Gastrocnemius medialis (tissue), 4 donors: ENCODE measurements at regions not wholly inside any gene's neighbourhood (a gene's known extent, or its start where the extent isn't known, plus 50 kb on each side); places are given as distances from the start of the nearest gene placed in this dataset.

Source experiments
- ATAC-seq, 2 donors: fragments of 150-250 bp; one replicate each; pipeline ENCODE4 v1.9.1; 2016
- DNase-seq, 2 donors: peaks; one replicate each; pipeline ENCODE4 v3.0.0-alpha.2; 2019
- H3K27ac ChIP-seq, 4 donors: fragments of 200-600 bp; sonication (generic); 1 replicate in 1 of 4; 2 replicates in 3 of 4; pipeline ENCODE4 v1.5.1; 2016 to 2018; ENCODE audit warnings: mild to moderate bottlenecking in 2 of 4, moderate library complexity in 1 of 4
- H3K27me3 ChIP-seq, 3 donors: fragments of 200-600 bp; sonication (generic) in 2 of 3; 1 replicate in 1 of 3; 2 replicates in 2 of 3; pipeline versions ENCODE4 v1.5.1 to v1.6.0; 2016 to 2019; ENCODE audit warnings: mild to moderate bottlenecking in 1 of 3, moderate library complexity in 1 of 3
- H3K36me3 ChIP-seq, 2 donors: fragments of 200-600 bp; sonication (generic) in 1 of 2; one replicate each; pipeline ENCODE4 v1.5.1; 2017 to 2018
- H3K4me1 ChIP-seq, 2 donors: fragments of 200-600 bp; sonication (generic) in 1 of 2; one replicate each; pipeline ENCODE4 v1.5.1; 2016 to 2017; ENCODE audit warnings: mild to moderate bottlenecking in 2 of 2
- H3K4me3 ChIP-seq, 4 donors: fragments of 200-600 bp; sonication (generic) in 3 of 4; 1 replicate in 1 of 4; 2 replicates in 3 of 4; pipeline ENCODE4 v1.5.1; 2016 to 2019; ENCODE audit warnings: mild to moderate bottlenecking in 2 of 4
- H3K9me3 ChIP-seq, 3 donors: fragments of 200-600 bp; sonication (generic) in 2 of 3; 1 replicate in 1 of 3; 2 replicates in 2 of 3; pipeline ENCODE4 v1.5.1; 2016 to 2019
- POLR2A ChIP-seq, 2 donors: fragments of 450-650 bp; IDR thresholded peaks; one replicate each; pipeline ENCODE4 v1.6.1; 2017; ENCODE audit warnings: antibody characterized with exemption in 2 of 2, mild to moderate bottlenecking in 2 of 2, moderate library complexity in 2 of 2
- in situ Hi-C, 4 donors: fragments of 200-750 bp; cut with MboI; loops; one replicate each; pipeline versions ENCODE4 v1.15.0 to v1.8.0; 2017; ENCODE audit warnings: low sequenced_read_pairs in 4 of 4
- intact Hi-C: fragments of 100-400 bp; cut with DNase I; formaldehyde crosslinking; loops from one replicate; pipeline ENCODE4 v1.15.1; 2023; ENCODE audit warnings: low total_unique reads
- TF ChIP-seq, protein P1 (sequence below), 5 experiments: fragments of 450-650 bp in 3 of 5; fragments of 200-600 bp in 2 of 5; sonication (generic) in 2 of 5; IDR thresholded peaks in 4 of 5; conservative IDR thresholded peaks in 1 of 5; 1 replicate in 4 of 5; 2 replicates in 1 of 5; pipeline ENCODE4 v1.5.1; 2016 to 2019; ENCODE audit warnings: antibody characterized with exemption in 5 of 5, mild to moderate bottlenecking in 3 of 5, moderate library complexity in 3 of 5

DNA sequence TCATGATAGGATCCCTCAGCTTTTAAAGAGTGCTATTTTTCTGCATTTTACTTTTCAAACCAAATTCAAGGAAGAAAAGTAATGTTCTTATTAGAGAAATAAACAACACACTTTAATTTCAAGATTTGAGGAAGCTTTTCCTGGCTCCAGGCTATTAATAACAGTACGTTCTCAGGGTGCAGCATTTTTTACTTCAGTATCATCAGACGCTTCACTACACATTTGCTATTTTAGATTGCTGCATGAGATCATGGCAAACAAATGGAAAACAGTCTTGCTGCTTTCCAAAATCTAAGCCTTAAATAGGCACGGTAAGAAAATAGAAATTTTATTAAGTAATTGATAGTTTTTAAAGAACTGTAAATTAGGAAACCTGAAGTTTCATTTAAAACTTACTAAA lies 253.6 kb upstream of the EXOC2 start:
- H3K27ac ChIP-seq: no peak overlapping the region
- no peaks in the 10 kb centered on the region for H3K9me3 ChIP-seq
- H3K4me1 ChIP-seq: no peaks in the 10 kb centered on the region
- H3K36me3 ChIP-seq: no peaks in the 10 kb centered on the region
- no peak for ATAC-seq
- intact Hi-C loops (no loop called here), in situ Hi-C loops (no loop called here)
- no peak for DNase-seq
- H3K27me3 ChIP-seq: no peaks in the 10 kb centered on the region
- H3K4me3 ChIP-seq: no peak overlapping the region
- TF ChIP-seq, protein P1, sequence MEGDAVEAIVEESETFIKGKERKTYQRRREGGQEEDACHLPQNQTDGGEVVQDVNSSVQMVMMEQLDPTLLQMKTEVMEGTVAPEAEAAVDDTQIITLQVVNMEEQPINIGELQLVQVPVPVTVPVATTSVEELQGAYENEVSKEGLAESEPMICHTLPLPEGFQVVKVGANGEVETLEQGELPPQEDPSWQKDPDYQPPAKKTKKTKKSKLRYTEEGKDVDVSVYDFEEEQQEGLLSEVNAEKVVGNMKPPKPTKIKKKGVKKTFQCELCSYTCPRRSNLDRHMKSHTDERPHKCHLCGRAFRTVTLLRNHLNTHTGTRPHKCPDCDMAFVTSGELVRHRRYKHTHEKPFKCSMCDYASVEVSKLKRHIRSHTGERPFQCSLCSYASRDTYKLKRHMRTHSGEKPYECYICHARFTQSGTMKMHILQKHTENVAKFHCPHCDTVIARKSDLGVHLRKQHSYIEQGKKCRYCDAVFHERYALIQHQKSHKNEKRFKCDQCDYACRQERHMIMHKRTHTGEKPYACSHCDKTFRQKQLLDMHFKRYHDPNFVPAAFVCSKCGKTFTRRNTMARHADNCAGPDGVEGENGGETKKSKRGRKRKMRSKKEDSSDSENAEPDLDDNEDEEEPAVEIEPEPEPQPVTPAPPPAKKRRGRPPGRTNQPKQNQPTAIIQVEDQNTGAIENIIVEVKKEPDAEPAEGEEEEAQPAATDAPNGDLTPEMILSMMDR (IDR thresholded peaks at IDR 0.05 in 4 of 5, conservative IDR thresholded peaks at IDR 0.05 in 1 of 5): no peak
- no peak for TF ChIP-seq POLR2A (IDR thresholded peaks at IDR 0.05)

DNA sequence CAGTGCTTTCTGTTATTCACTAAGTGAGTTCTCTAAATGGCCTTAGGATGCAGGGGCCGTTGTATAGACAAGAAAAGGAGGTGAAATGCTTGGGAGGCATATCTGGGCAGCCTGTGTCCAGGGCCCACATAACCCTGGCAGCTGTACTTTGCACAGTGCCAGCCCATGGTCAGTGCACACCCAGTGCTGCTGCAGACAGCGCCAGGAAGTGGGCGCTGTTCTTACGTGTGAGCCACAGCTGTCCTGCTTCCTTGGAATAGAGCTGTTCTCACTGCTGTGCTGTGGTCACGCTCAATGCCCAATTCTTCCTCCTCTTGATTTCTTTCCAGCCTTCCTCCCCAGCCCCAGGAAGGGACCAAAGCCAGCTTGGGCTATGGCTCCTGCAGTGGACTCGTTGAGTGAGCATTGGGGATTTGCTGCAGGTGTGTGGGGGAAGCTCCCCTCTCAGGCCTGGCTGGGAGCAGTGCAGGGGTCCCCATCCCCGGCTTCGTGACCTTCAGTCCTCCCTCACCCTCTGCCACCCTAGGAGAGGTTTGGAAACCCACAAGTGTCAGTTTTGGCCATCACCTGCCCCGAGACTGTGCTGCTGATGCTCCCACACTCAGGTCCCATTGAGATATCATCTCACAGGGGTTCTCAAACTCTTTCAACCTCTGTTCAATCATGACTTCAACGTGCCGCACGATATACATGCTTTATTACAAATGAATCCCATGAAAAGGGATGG lies 246.8 kb upstream of the EXOC2 start:
- Histone ChIP-seq H3K27me3 (no peaks in the 10 kb centered on the region), H3K4me3 (no peak overlapping the region), H3K27ac (no peak overlapping the region), H3K9me3 (no peaks in the 10 kb centered on the region), H3K36me3 (no peaks in the 10 kb centered on the region), H3K4me1 (no peaks in the 10 kb centered on the region)
- in situ Hi-C loops: no loop called here
- intact Hi-C loops: no loop called here
- ATAC-seq (no peak), DNase-seq (no peak)
- no peak for TF ChIP-seq POLR2A (IDR thresholded peaks at IDR 0.05)

DNA sequence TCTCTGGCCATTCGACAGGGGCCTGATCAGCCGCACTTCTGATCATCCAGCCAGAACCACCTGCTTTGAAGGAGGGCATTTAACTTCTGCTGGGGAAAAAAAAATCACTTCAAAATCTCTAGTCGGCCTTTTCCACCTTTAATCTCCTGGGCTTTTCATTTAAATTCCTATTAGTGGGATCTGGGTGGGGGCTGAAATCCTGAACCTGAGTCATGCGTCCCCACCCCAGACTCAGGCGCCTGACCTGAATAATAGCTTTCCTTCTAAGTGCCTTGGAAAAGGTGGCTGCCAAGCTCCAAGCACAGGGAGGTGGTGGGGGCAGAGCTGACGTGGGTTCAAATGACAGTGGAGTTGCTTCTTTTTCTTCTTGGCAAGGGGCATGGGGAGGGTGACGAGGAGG lies 246.0 kb upstream of the EXOC2 start:
- H3K4me1 ChIP-seq: no peaks in the 10 kb centered on the region
- no peak for DNase-seq
- no peaks in the 10 kb centered on the region for H3K36me3 ChIP-seq
- H3K9me3 ChIP-seq: no peaks in the 10 kb centered on the region
- no peak for TF ChIP-seq POLR2A (IDR thresholded peaks at IDR 0.05)
- TF ChIP-seq, protein P1 (IDR thresholded peaks at IDR 0.05 in 4 of 5, conservative IDR thresholded peaks at IDR 0.05 in 1 of 5): no peak
- intact Hi-C loops (no loop called here), in situ Hi-C loops (no loop called here)
- H3K27me3 ChIP-seq: no peaks in the 10 kb centered on the region
- H3K4me3 ChIP-seq: no peak overlapping the region
- no peak for ATAC-seq
- H3K27ac ChIP-seq: no peak overlapping the region

DNA sequence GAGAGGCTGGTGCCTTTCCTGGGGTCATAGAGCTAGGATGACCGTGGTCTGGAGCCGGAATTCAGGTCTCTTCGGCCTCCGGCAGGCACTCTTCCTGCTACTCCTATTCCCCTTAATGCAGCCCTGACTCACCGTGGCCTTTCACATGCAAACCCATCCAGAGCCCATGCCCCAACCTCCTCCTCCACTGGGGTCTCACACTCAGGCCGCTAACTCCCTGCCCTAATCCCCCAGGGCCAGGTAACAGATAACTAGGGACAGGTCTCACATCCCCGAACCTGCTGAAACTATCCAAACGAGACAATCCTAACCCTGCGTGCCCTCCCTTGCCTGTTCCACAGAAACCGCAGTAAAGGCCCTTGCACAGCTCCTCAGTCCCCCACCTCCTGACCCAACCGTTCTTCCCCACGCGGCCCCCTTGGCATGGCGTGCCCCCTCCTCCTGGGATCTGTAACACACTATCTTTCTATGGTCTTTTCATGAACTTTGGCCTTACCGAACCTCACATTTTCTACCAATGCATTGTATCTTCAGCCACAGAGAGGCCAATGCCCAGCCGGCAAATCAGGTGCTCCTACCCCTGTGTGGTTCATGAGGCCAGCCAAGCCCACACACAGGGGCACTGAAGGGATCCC lies 245.4 kb upstream of the EXOC2 start:
- Histone ChIP-seq H3K9me3 (no peaks in the 10 kb centered on the region), H3K4me1 (no peaks in the 10 kb centered on the region), H3K36me3 (no peaks in the 10 kb centered on the region), H3K27ac (no peak overlapping the region), H3K27me3 (no peaks in the 10 kb centered on the region), H3K4me3 (no peak overlapping the region)
- ATAC-seq (no peak), DNase-seq (no peak)
- in situ Hi-C loops: no loop called here
- intact Hi-C loops: no loop called here
- TF ChIP-seq, protein P1 (IDR thresholded peaks at IDR 0.05 in 4 of 5, conservative IDR thresholded peaks at IDR 0.05 in 1 of 5): no peak

DNA sequence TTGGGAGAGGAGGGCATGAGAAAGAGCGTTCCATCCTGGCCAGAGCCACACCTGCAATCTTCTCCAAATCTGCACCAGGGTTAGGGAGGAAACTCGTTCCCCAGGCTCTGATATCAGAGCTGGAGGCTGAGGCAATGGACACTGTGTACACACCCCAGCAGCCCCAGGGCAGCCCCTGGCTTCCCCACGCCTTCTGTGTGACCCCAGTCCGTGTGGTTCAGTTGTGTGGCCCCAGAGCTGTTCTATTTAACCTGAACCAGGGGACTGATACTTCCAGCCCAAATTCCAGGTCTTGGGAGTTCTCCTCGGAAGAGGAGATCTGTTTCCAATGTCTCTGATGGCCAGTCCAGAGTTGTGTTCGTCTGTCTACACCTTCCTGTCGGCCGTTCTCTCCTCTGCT lies 242.6 kb upstream of the EXOC2 start:
- H3K9me3 ChIP-seq: no peaks in the 10 kb centered on the region
- H3K27ac ChIP-seq: no peak overlapping the region
- intact Hi-C loops: no loop called here
- in situ Hi-C loops: no loop called here
- ATAC-seq (no peak), DNase-seq (no peak)
- H3K36me3 ChIP-seq: no peaks in the 10 kb centered on the region
- TF ChIP-seq, protein P1 (IDR thresholded peaks at IDR 0.05 in 4 of 5, conservative IDR thresholded peaks at IDR 0.05 in 1 of 5): no peak
- no peak for TF ChIP-seq POLR2A (IDR thresholded peaks at IDR 0.05)
- H3K4me3 ChIP-seq: no peak overlapping the region
- no peaks in the 10 kb centered on the region for H3K4me1 ChIP-seq
- H3K27me3 ChIP-seq: no peaks in the 10 kb centered on the region
